Mesendoderm (in vitro differentiated cells): ENCODE measurements at regions not wholly inside any gene's neighbourhood (a gene's known extent, or its start where the extent isn't known, plus 50 kb on each side); places are given as distances from the start of the nearest gene placed in this dataset.
A peak's percentile ranks its signal among the peaks of the same experiment; 100 is the strongest.

Experiments
- DNase-seq: peaks from one replicate; pipeline ENCODE4 v3.0.0; 2013
- H2AK5ac ChIP-seq: 2 replicates; pipeline ENCODE4 v1.6.1; 2013; ENCODE audit warnings: low read length, inconsistent platforms
- H2BK120ac ChIP-seq: 2 replicates; pipeline ENCODE4 v1.6.1; 2013; ENCODE audit warnings: low read depth, mild to moderate bottlenecking, low read length, moderate library complexity, mixed read lengths
- H2BK15ac ChIP-seq: replicated peaks from 2 replicates; pipeline ENCODE4 v1.6.1; 2013; ENCODE audit warnings: low read depth, mild to moderate bottlenecking, moderate library complexity
- H2BK5ac ChIP-seq: 2 replicates; pipeline ENCODE4 v1.6.1; 2013; ENCODE audit warnings: low read length, inconsistent platforms
- H3K18ac ChIP-seq: 2 replicates; pipeline ENCODE4 v1.6.1; 2013; ENCODE audit warnings: mild to moderate bottlenecking, low read length, mixed read lengths
- H3K23ac ChIP-seq: one replicate; pipeline ENCODE4 v1.6.1; 2013; ENCODE audit warnings: low read length
- H3K27ac ChIP-seq: 2 replicates; pipeline ENCODE4 v1.5.1; 2013; ENCODE audit warnings: low read depth, mild to moderate bottlenecking, inconsistent platforms, low read length, moderate library complexity
- H3K27me3 ChIP-seq: 2 replicates; pipeline ENCODE4 v1.6.1; 2013; ENCODE audit warnings: low read length, control low read depth, mild to moderate bottlenecking, inconsistent platforms; ENCODE audit not compliant: insufficient read depth, poor library complexity
- H3K36me3 ChIP-seq: 2 replicates; pipeline ENCODE4 v1.6.1; 2013; ENCODE audit warnings: low read length, inconsistent platforms; ENCODE audit not compliant: control insufficient read depth, insufficient read depth
- H3K4ac ChIP-seq: one replicate; pipeline ENCODE4 v1.6.1; 2013; ENCODE audit warnings: low read depth, mild to moderate bottlenecking, low read length, moderate library complexity
- H3K4me1 ChIP-seq: 2 replicates; pipeline ENCODE4 v1.6.1; 2013; ENCODE audit warnings: low read depth, low read length, inconsistent platforms; ENCODE audit not compliant: control insufficient read depth
- H3K4me2 ChIP-seq: 2 replicates; pipeline ENCODE4 v1.6.1; 2013; ENCODE audit warnings: low read length
- H3K4me3 ChIP-seq: 2 replicates; pipeline ENCODE4 v1.5.1; 2013; ENCODE audit warnings: mild to moderate bottlenecking, low read length
- H3K56ac ChIP-seq: one replicate; pipeline ENCODE4 v1.6.1; 2013; ENCODE audit warnings: low read length
- H3K79me1 ChIP-seq: 2 replicates; pipeline ENCODE4 v1.6.1; 2013; ENCODE audit warnings: low read length, inconsistent platforms
- H3K79me2 ChIP-seq: 2 replicates; pipeline ENCODE4 v1.6.1; 2013; ENCODE audit warnings: mild to moderate bottlenecking, low read length; ENCODE audit not compliant: control insufficient read depth, insufficient read depth
- H3K9ac ChIP-seq: 2 replicates; pipeline ENCODE4 v1.6.1; 2013; ENCODE audit warnings: low read length, inconsistent platforms
- H4K5ac ChIP-seq: one replicate; pipeline ENCODE4 v1.6.1; 2013; ENCODE audit warnings: low read length
- H4K8ac ChIP-seq: one replicate; pipeline ENCODE4 v1.6.1; 2013; ENCODE audit warnings: low read depth, mild to moderate bottlenecking, control low read depth, low read length, moderate library complexity
- WGBS: extraction: QIAGEN DNeasy Blood & Tissue Kit; methylation state at CpG from one replicate; pipeline ENCODE4 v1.1.7; 2013; ENCODE audit warnings: low lambda C conversion rate, missing lambda C conversion rate; ENCODE audit not compliant: insufficient coverage; ENCODE audit errors: extremely low coverage; 5-methylcytosine and 5-hydroxymethylcytosine counted together

GRCh38 chr20:50442512-50442911, 67.7 kb upstream of the PTPN1 start:
- H3K27me3 ChIP-seq = no peaks in the 10 kb centered on the region
- no peak overlapping the region for H3K18ac ChIP-seq
- H3K56ac ChIP-seq = no peak overlapping the region
- H3K4me1 ChIP-seq = no peaks in the 10 kb centered on the region
- H3K4ac ChIP-seq = no peak overlapping the region
- H3K79me1 ChIP-seq = no peaks in the 10 kb centered on the region
- DNase-seq = no peak
- H2BK120ac ChIP-seq = no peak overlapping the region
- H4K5ac ChIP-seq = no peak overlapping the region
- H3K4me2 ChIP-seq = no peak overlapping the region
- no peaks in the 10 kb centered on the region for H3K36me3 ChIP-seq
- H4K8ac ChIP-seq = no peak overlapping the region
- H3K23ac ChIP-seq = no peak overlapping the region
- H3K27ac ChIP-seq = no peak overlapping the region
- no peak overlapping the region for H2BK15ac ChIP-seq
- H2BK5ac ChIP-seq = no peak overlapping the region
- H2AK5ac ChIP-seq = no peak overlapping the region
- no peak overlapping the region for H3K4me3 ChIP-seq
- no peaks in the 10 kb centered on the region for H3K79me2 ChIP-seq
- no CpG with 5 or more reads among the region's 4 CpGs for WGBS
- no peak overlapping the region for H3K9ac ChIP-seq

GRCh38 chr20:50445354-50446151, 64.6 kb upstream of the PTPN1 start:
- Histone ChIP-seq H3K4me3 (no peak overlapping the region), H3K4ac (no peak overlapping the region), H3K18ac (no peak overlapping the region), H4K8ac (no peak overlapping the region), H3K4me1 (no peaks in the 10 kb centered on the region), H3K9ac (no peak overlapping the region), H3K4me2 (no peak overlapping the region), H3K79me1 (no peaks in the 10 kb centered on the region), H3K79me2 (no peaks in the 10 kb centered on the region), H3K27me3 (no peaks in the 10 kb centered on the region), H3K56ac (no peak overlapping the region), H3K27ac (no peak overlapping the region), H3K36me3 (no peaks in the 10 kb centered on the region), H3K23ac (no peak overlapping the region), H4K5ac (no peak overlapping the region), H2BK120ac (no peak overlapping the region), H2BK5ac (no peak overlapping the region), H2BK15ac (no peak overlapping the region), H2AK5ac (no peak overlapping the region)
- no CpG with 5 or more reads among the region's 13 CpGs for WGBS
- peak; percentile 61 for DNase-seq

GRCh38 chr20:50446351-50447101, 63.7 kb upstream of the PTPN1 start:
- Histone ChIP-seq H3K23ac (no peak overlapping the region), H2AK5ac (no peak overlapping the region), H4K8ac (no peak overlapping the region), H3K18ac (no peak overlapping the region), H2BK15ac (no peak overlapping the region), H2BK120ac (no peak overlapping the region), H3K79me1 (no peaks in the 10 kb centered on the region), H3K79me2 (no peaks in the 10 kb centered on the region), H3K9ac (no peak overlapping the region), H3K4me3 (no peak overlapping the region), H2BK5ac (no peak overlapping the region), H3K4me1 (no peaks in the 10 kb centered on the region), H3K56ac (no peak overlapping the region), H4K5ac (no peak overlapping the region), H3K4me2 (no peak overlapping the region), H3K4ac (no peak overlapping the region), H3K27ac (no peak overlapping the region), H3K27me3 (no peaks in the 10 kb centered on the region), H3K36me3 (no peaks in the 10 kb centered on the region)
- WGBS = no CpG with 5 or more reads among the region's 16 CpGs
- no peak for DNase-seq

GRCh38 chr20:50447102-50447804, 62.9 kb upstream of the PTPN1 start:
- no peak overlapping the region for H4K5ac ChIP-seq
- no peak overlapping the region for H3K4ac ChIP-seq
- WGBS = no CpG with 5 or more reads among the region's 6 CpGs
- H2BK15ac ChIP-seq = no peak overlapping the region
- no peak overlapping the region for H3K18ac ChIP-seq
- DNase-seq = no peak
- no peaks in the 10 kb centered on the region for H3K79me2 ChIP-seq
- no peaks in the 10 kb centered on the region for H3K4me1 ChIP-seq
- no peak overlapping the region for H2BK120ac ChIP-seq
- H3K79me1 ChIP-seq = no peaks in the 10 kb centered on the region
- no peak overlapping the region for H3K23ac ChIP-seq
- no peak overlapping the region for H2BK5ac ChIP-seq
- H3K4me2 ChIP-seq = no peak overlapping the region
- H2AK5ac ChIP-seq = no peak overlapping the region
- H3K27ac ChIP-seq = no peak overlapping the region
- no peak overlapping the region for H3K56ac ChIP-seq
- no peaks in the 10 kb centered on the region for H3K27me3 ChIP-seq
- H3K36me3 ChIP-seq = no peaks in the 10 kb centered on the region
- no peak overlapping the region for H3K4me3 ChIP-seq
- no peak overlapping the region for H4K8ac ChIP-seq
- no peak overlapping the region for H3K9ac ChIP-seq

GRCh38 chr20:50447817-50448216, 62.4 kb upstream of the PTPN1 start:
- no CpG with 5 or more reads among the region's 7 CpGs for WGBS
- Histone ChIP-seq H3K4ac (no peak overlapping the region), H3K4me1 (no peaks in the 10 kb centered on the region), H2AK5ac (no peak overlapping the region), H3K9ac (no peak overlapping the region), H3K4me2 (no peak overlapping the region), H3K27ac (no peak overlapping the region), H3K36me3 (no peaks in the 10 kb centered on the region), H3K79me1 (no peaks in the 10 kb centered on the region), H3K23ac (no peak overlapping the region), H2BK120ac (no peak overlapping the region), H3K4me3 (no peak overlapping the region), H3K27me3 (no peaks in the 10 kb centered on the region), H3K18ac (no peak overlapping the region), H4K5ac (no peak overlapping the region), H2BK15ac (no peak overlapping the region), H3K79me2 (no peaks in the 10 kb centered on the region), H2BK5ac (no peak overlapping the region), H4K8ac (no peak overlapping the region), H3K56ac (peak overlapping the region; percentile 26)
- DNase-seq = no peak
